ENCODE measurements at regions not wholly inside any gene's neighbourhood (a gene's known extent, or its start where the extent isn't known, plus 50 kb on each side); places are given as distances from the start of the nearest gene placed in this dataset.

DNA sequence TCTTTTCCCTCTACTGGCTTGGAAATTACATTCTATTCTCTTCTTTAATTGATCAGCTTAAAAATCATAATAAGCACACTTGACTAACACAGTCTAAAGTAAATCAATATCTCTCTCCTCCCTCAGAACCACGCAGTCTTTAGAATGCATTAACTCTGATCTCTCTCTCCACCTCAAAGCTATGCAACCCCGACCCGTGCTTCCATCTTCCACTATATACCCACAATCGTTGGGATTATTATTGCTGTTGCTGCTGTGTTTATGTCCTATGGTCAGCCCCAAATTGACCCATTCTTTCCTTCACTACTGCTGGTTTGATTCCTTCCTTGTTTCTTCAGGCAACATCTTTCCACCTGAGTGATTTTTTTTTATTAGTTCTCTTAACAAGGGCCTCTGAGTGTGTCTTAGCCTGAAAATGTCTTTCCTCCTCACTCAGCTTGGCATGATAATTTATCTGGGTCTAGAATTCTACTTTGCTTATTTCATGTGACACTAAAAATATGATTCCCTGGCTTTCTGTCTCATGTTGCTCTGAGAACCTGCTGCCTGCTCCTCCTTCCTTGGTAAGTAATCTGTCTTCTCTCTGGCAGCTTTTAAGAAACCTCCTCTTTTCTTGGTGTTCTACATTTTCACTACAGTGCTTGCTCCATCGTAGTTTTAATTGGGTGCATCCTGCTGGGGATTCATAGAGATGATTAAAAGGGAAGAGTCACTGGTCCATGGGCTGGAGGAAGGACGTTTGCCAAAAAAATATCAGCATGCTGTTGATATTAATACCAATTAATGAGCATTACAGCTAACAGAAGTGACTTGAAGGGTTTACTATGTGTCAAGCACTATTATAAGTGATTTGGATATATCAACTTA is 472.2 kb downstream of the MATN1 start (continued):
- TF ChIP-seq, protein P1, sequence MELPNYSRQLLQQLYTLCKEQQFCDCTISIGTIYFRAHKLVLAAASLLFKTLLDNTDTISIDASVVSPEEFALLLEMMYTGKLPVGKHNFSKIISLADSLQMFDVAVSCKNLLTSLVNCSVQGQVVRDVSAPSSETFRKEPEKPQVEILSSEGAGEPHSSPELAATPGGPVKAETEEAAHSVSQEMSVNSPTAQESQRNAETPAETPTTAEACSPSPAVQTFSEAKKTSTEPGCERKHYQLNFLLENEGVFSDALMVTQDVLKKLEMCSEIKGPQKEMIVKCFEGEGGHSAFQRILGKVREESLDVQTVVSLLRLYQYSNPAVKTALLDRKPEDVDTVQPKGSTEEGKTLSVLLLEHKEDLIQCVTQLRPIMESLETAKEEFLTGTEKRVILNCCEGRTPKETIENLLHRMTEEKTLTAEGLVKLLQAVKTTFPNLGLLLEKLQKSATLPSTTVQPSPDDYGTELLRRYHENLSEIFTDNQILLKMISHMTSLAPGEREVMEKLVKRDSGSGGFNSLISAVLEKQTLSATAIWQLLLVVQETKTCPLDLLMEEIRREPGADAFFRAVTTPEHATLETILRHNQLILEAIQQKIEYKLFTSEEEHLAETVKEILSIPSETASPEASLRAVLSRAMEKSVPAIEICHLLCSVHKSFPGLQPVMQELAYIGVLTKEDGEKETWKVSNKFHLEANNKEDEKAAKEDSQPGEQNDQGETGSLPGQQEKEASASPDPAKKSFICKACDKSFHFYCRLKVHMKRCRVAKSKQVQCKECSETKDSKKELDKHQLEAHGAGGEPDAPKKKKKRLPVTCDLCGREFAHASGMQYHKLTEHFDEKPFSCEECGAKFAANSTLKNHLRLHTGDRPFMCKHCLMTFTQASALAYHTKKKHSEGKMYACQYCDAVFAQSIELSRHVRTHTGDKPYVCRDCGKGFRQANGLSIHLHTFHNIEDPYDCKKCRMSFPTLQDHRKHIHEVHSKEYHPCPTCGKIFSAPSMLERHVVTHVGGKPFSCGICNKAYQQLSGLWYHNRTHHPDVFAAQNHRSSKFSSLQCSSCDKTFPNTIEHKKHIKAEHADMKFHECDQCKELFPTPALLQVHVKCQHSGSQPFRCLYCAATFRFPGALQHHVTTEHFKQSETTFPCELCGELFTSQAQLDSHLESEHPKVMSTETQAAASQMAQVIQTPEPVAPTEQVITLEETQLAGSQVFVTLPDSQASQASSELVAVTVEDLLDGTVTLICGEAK (IDR thresholded peaks at IDR 0.05; ENCODE audit: borderline replicate concordance) = no peak
- TF ChIP-seq SMARCA5 (IDR thresholded peaks at IDR 0.05) (no peak), CHD4 (IDR thresholded peaks at IDR 0.05) (no peak), CHD2 (IDR thresholded peaks at IDR 0.05; ENCODE audit: borderline replicate concordance, low read depth, low read length) (no peak), JUNB (IDR thresholded peaks at IDR 0.05) (no peak)

DNA sequence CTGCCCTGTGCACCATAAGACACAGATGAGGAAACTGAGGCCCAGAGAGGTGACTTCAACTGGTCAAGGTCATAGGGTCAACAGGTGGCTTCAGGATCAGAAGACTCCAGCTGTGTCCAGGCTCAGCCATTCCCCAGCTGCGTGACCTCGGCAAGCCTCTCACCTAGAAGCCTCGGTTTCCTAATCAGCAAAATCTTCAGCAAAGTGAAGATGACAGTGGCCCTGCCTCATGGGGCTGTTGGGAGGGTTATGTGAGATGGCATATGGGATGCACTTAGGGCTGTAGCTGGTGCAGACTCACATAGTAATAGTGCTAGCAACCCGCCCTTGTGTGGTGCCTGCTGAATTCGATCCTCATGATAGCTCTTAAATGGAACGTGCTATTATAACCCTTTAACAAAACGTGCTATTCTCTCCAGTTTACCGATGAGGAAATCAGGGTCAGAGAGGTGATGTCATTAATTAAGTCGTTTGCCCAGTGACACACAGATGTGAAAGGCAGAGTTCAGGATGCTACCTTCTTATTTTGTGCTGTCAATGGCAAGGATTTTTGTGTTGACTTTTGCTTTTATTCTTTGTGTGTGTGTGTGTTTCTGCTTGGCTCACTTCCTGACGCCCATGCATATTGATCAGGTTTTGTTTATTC is 472.9 kb downstream of the MATN1 start:
- Histone ChIP-seq H3K27me3 (replicated peaks in 1 of 2; ENCODE audit: control insufficient read depth in 2 of 2, insufficient read depth in 2 of 2, low read length in 1 of 2) (no peaks in the 10 kb centered on the region; a peak in 2 of 4 replicates), H2AFZ (ENCODE audit: control insufficient read depth, low read depth, low read length) (no peak overlapping the region), H3K27ac (ENCODE audit: control insufficient read depth, insufficient read depth) (no peak overlapping the region), H3K79me2 (ENCODE audit: control insufficient read depth, insufficient read depth, low read length) (no peaks in the 10 kb centered on the region), H3K4me3 (no peak overlapping the region), H3K9ac (ENCODE audit: control insufficient read depth, insufficient read depth, low read length) (no peak overlapping the region), H3K36me3 (ENCODE audit: control insufficient read depth in 2 of 2, insufficient read depth in 2 of 2, low read length in 1 of 2) (no peaks in the 10 kb centered on the region), H3K4me2 (ENCODE audit: control insufficient read depth, insufficient read depth) (no peak overlapping the region), H3K9me3 (replicated peaks; ENCODE audit: control insufficient read depth, insufficient read depth, low read length) (no peaks in the 10 kb centered on the region), H4K20me1 (ENCODE audit: control insufficient read depth, insufficient read depth) (no peaks in the 10 kb centered on the region), H3K4me1 (ENCODE audit: control insufficient read depth, insufficient read depth, low read length) (no peaks in the 10 kb centered on the region)
- intact Hi-C loops (cut with micrococcal nuclease; ENCODE audit: unreplicated experiment) = no loop called here
- in situ Hi-C loops (cut with MboI) = no loop called here
- ATAC-seq = no peak
- 15% methylated on average over 10 of the region's 10 CpGs for WGBS (ENCODE audit: insufficient coverage, insufficient replicate concordance, low lambda C conversion rate, missing lambda C conversion rate)
- BruUV-seq (replicated peaks) = no TSS peak
- ChIA-PET SMC1A (ENCODE audit: uncharacterized antibody, unreplicated experiment) (no interaction called here), RAD21 (ENCODE audit: unreplicated experiment) (no interaction called here), POLR2A (no interaction called here), CTCF (no interaction called here)
- no peak for FAIRE-seq
- DNase-seq (ENCODE audit: low read depth, low spot score) = no peak
- no peak for TF ChIP-seq NRF1 (conservative IDR thresholded peaks at IDR 0.05; ENCODE audit: low read depth, low read length)
- TF ChIP-seq, protein P2, sequence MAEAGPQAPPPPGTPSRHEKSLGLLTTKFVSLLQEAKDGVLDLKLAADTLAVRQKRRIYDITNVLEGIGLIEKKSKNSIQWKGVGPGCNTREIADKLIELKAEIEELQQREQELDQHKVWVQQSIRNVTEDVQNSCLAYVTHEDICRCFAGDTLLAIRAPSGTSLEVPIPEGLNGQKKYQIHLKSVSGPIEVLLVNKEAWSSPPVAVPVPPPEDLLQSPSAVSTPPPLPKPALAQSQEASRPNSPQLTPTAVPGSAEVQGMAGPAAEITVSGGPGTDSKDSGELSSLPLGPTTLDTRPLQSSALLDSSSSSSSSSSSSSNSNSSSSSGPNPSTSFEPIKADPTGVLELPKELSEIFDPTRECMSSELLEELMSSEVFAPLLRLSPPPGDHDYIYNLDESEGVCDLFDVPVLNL (IDR thresholded peaks at IDR 0.05; ENCODE audit: low read depth, low read length) = no peak
